Hepatocyte (in vitro differentiated cells): ENCODE measurements at regions not wholly inside any gene's neighbourhood (a gene's known extent, or its start where the extent isn't known, plus 50 kb on each side); places are given as distances from the start of the nearest gene placed in this dataset. TPM values are rescaled to one million over a fixed set of nuclear protein-coding genes. Genes with fewer than 3 reads are reported as not detected.

Source experiments
- DNase-seq: peaks from one replicate; pipeline ENCODE4 v3.0.0-alpha.2; 2016; ENCODE audit warnings: low spot score
- H2AFZ ChIP-seq: fragments of 200-600 bp; sonication (generic); 2 replicates; pipeline ENCODE4 v1.6.0; 2016; ENCODE audit warnings: antibody characterized with exemption, mild to moderate bottlenecking
- H3K27ac ChIP-seq: fragments of 200-600 bp; sonication (generic); 2 replicates; pipeline ENCODE4 v1.5.1; 2016; ENCODE audit warnings: mild to moderate bottlenecking
- H3K27me3 ChIP-seq: fragments of 200-600 bp; sonication (generic); 2 replicates; pipeline ENCODE4 v1.6.1; 2016
- H3K36me3 ChIP-seq: fragments of 200-600 bp; sonication (generic); replicated peaks from 2 replicates; pipeline ENCODE4 v1.5.1; 2016; ENCODE audit warnings: low read depth; ENCODE audit not compliant: insufficient read depth
- H3K4me1 ChIP-seq: fragments of 200-600 bp; sonication (generic); 2 replicates; pipeline ENCODE4 v1.5.1; 2016; ENCODE audit warnings: mild to moderate bottlenecking, moderate library complexity; ENCODE audit not compliant: insufficient read depth
- H3K4me2 ChIP-seq: fragments of 200-600 bp; sonication (generic); 2 replicates; pipeline ENCODE4 v1.6.0; 2016
- H3K4me3 ChIP-seq: fragments of 200-600 bp; sonication (generic); 2 replicates; pipeline ENCODE4 v1.5.1; 2016; ENCODE audit warnings: mild to moderate bottlenecking
- H3K79me2 ChIP-seq: fragments of 200-600 bp; sonication (generic); 2 replicates; pipeline ENCODE4 v1.6.0; 2017; ENCODE audit warnings: mild to moderate bottlenecking
- H3K9me2 ChIP-seq: fragments of 200-600 bp; sonication (generic); replicated peaks from 2 replicates; pipeline ENCODE4 v1.6.0; 2017; ENCODE audit warnings: mild to moderate bottlenecking; ENCODE audit not compliant: insufficient read depth
- H3K9me3 ChIP-seq: fragments of 200-600 bp; sonication (generic); 2 replicates; pipeline ENCODE4 v1.5.1; 2016; ENCODE audit warnings: low read depth, mild to moderate bottlenecking
- H4K20me1 ChIP-seq: fragments of 200-600 bp; sonication (generic); 2 replicates; pipeline ENCODE4 v1.6.0; 2016; ENCODE audit warnings: mild to moderate bottlenecking; ENCODE audit not compliant: insufficient read depth, poor library complexity, severe bottlenecking
- CTCF ChIP-seq: fragments of 200-600 bp; sonication (generic); IDR thresholded peaks from 2 replicates; pipeline ENCODE4 v1.5.1; 2016; ENCODE audit warnings: antibody characterized with exemption, mild to moderate bottlenecking; ENCODE audit not compliant: poor library complexity
- EZH2 ChIP-seq: fragments of 200-600 bp; sonication (generic); IDR thresholded peaks from 2 replicates; pipeline ENCODE4 v1.6.1; 2016; ENCODE audit warnings: antibody characterized with exemption, mild to moderate bottlenecking, borderline replicate concordance
- EZH2phosphoT487 ChIP-seq: fragments of 200-600 bp; sonication (generic); IDR thresholded peaks from one replicate; pipeline ENCODE4 v1.6.1; 2018; ENCODE audit warnings: antibody characterized with exemption, mild to moderate bottlenecking, low read depth, moderate library complexity; ENCODE audit not compliant: unreplicated experiment, severe bottlenecking
- WGBS: methylation state at CpG from one replicate; pipeline ENCODE4 v1.1.6; 2016; ENCODE audit warnings: low lambda C conversion rate; ENCODE audit errors: missing lambda C conversion rate; 5-methylcytosine and 5-hydroxymethylcytosine counted together
- small RNA-seq: library from RNA; depleted of rRNA; stranded (forward); fragments of <200 nt; gene quantifications from one replicate; pipeline ENCODE3, GENCODE V24; 2014

- no peak for DNase-seq
- no peaks in the 10 kb centered on the region for H3K4me1 ChIP-seq
Observed at GRCh38 chr3:66948041-66948440, 50.1 kb upstream of the KBTBD8 start.

More at GRCh38 chr3:66948041-66948440, 50.1 kb upstream of the KBTBD8 start:
- no peaks in the 10 kb centered on the region for H4K20me1 ChIP-seq
- no peak overlapping the region for H3K27ac ChIP-seq
- TF ChIP-seq CTCF, result no peak
- TF ChIP-seq EZH2phosphoT487, result no peak
- TF ChIP-seq EZH2, result no peak
- no peaks in the 10 kb centered on the region for H3K9me3 ChIP-seq
- no peak overlapping the region for H3K4me2 ChIP-seq
- no peaks in the 10 kb centered on the region for H3K27me3 ChIP-seq
- H2AFZ ChIP-seq, result no peak overlapping the region
- H3K9me2 ChIP-seq, result no peaks in the 10 kb centered on the region
- WGBS, result 85% methylated on average over 2 of the region's 2 CpGs
- no peak overlapping the region for H3K4me3 ChIP-seq
- H3K79me2 ChIP-seq, result no peaks in the 10 kb centered on the region
- no peaks in the 10 kb centered on the region for H3K36me3 ChIP-seq

Small RNA genes in the stretch of these regions (small RNA-seq; reads per million reads assigned to genes)
- not detected for gene RPL21P41
